OCI-LY7 (cell line): ENCODE measurements at regions not wholly inside any gene's neighbourhood (a gene's known extent, or its start where the extent isn't known, plus 50 kb on each side); places are given as distances from the start of the nearest gene placed in this dataset.

Experiments used
- CTCF ChIP-seq: fragments of 200-600 bp; sonication (generic); conservative IDR thresholded peaks from 2 replicates; pipeline ENCODE4 v1.5.1; 2014; ENCODE audit warnings: mild to moderate bottlenecking, antibody characterized with exemption, low read length, moderate library complexity, mixed read lengths
- EZH2phosphoT487 ChIP-seq: fragments of 200-600 bp; sonication (generic); IDR thresholded peaks from 2 replicates; pipeline ENCODE4 v1.6.1; 2018; ENCODE audit warnings: low read depth, borderline replicate concordance, mild to moderate bottlenecking, mixed run types, antibody characterized with exemption, low read length, moderate library complexity, mixed read lengths

- TF ChIP-seq CTCF (no peak), EZH2phosphoT487 (no peak)
Observed at GRCh38 chr6:2579804-2580570, 170.7 kb downstream of the MYLK4 start.
